HG03575 (cell line): ENCODE measurements at regions not wholly inside any gene's neighbourhood (a gene's known extent, or its start where the extent isn't known, plus 50 kb on each side); places are given as distances from the start of the nearest gene placed in this dataset.
"Not testable (repeated sequence)": the region's sequence is repeated elsewhere in the genome, so short reads cannot be mapped to it uniquely, and the experiment has no call there.

Experiments used
- ATAC-seq: cut with Tn5 transposase; IDR thresholded peaks from one replicate; pipeline ENCODE4 v1.9.1; 2021; ENCODE audit not compliant: unreplicated experiment, insufficient number of reproducible peaks, low FRiP score; ENCODE audit errors: extremely low read depth

- no peak for ATAC-seq
These were observed 89.0 kb downstream of the NAF1 start for GRCh38 chr4:163077680-163078079.

DNA sequence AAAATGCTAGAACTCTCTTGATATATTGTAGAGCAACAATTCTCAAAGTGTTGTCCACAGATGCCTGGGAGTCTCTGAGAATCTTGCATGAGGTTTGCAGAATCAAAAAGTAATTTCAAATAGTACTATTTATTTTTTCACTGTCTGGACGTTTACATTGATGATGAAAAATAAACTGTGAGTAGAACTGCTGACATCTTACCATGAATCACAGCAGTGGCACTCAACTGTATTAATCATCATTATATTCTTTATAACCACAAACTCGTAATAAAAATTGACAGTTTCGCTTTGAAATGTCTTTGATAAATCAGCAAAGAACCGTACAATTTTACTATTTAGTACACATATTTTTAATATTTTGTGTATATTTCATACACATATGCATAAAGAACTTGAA, 94.5 kb downstream of the NAF1 start:
- no peak for ATAC-seq

- no peak for ATAC-seq
These were observed 95.4 kb downstream of the NAF1 start for GRCh38 chr4:163071308-163071707.

DNA sequence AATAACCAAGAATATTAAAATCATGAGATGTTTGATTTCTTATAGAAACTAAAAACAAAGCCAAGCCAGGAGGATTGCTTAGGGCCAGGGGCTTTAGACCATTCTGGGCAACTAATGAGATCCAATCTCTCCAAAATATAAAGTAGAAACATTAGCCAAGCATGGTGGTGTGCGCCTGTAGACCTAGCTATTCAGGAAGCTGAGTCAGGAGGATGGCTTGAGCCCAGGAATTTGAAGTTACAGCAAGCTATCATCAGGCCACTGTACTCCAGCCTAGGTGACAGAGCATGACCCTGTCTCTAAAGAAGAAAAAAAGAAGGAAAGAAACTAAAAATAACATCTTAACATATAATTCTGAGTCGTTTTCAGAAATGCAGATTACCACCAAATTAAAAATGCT, 96.7 kb downstream of the NAF1 start:
- ATAC-seq = no peak

DNA sequence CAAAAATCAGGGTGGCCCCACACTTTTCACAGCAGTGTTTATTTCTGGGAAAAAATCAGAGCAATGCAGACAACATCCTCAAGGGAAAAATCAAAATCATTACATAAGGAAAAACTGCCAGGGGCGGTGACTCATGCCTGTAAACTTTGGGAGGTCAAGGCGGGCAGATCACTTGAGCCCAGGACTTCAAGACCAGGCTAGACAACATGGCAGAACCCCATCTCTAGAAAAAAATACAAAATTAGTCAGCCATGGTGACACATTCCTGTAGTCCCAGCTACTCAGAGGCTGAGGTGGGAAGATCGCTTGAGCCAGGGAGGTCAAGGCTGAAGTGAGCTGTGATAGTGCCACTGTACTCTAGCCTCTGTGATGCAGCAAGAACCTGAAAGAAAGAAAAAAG, 102.8 kb downstream of the NAF1 start:
- ATAC-seq = no peak

- ATAC-seq = peak; percentile 62
These were observed 118.2 kb downstream of the NAF1 start for GRCh38 chr4:163048447-163048846.

- ATAC-seq = no peak
These were observed 124.4 kb downstream of the NAF1 start for GRCh38 chr4:163042306-163042705.

DNA sequence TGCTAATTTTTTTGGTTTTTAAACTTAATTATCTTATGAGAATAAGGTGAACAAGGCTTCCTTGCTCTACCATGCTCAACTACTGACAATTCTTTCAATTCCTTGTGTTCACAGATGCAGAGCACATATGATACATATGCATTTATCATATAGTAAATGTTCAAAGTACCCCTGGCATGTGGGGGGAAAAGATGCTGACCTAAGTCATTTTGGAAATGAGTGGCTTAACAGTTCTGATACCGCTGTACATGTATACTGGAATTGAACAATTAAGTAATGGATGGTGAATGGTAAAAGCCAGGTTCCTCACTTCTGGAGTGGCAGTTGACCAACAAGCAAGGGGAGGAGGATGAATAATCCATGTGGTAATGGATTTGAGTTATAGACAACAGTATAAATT, 149.6 kb downstream of the NAF1 start:
- no peak for ATAC-seq

DNA sequence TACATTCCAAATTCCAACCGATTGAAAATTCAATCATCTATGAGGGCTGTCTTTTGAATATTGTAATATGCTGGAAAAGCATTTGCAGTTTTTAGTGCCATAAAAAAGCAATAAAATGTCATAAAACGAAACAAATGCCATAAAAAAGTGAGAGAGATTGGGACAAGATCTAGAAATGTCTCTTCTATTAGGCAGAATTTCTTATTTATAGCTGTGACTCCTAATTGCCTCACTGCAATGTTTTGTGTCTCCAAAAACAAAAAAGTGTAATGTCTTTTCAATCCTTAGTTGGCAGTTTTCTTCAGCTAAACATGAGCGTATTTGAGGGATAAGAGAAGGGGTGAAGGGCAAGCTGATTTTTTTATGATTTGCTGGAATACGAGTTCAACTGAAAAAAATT, 153.9 kb downstream of the NAF1 start:
- no peak for ATAC-seq

- ATAC-seq = no peak
These were observed 162.7 kb downstream of the NAF1 start for GRCh38 chr4:163003979-163004378.

- no peak for ATAC-seq
These were observed 178.2 kb downstream of the NAF1 start for GRCh38 chr4:162988530-162988929.

DNA sequence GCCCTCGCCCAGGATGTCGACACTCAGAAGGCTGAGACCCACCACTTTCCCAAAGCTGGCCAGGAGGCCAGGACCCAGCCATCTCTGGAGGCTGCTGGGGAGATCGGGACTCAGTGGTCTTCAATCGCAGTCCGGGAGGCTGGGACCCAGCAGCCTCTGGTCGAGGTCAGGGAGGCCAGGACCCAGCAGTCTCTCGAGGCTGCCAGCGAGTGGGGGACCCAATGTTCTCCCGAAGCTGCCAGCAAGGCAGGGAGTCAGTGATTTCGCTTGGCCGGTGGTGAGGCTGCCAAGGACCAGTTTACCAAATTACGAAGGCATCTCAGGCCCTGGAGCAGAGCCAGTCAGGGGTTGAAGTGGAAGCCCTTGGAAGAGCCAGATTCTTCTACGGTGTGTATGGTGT, 181.6 kb downstream of the NAF1 start:
- ATAC-seq = no peak

DNA sequence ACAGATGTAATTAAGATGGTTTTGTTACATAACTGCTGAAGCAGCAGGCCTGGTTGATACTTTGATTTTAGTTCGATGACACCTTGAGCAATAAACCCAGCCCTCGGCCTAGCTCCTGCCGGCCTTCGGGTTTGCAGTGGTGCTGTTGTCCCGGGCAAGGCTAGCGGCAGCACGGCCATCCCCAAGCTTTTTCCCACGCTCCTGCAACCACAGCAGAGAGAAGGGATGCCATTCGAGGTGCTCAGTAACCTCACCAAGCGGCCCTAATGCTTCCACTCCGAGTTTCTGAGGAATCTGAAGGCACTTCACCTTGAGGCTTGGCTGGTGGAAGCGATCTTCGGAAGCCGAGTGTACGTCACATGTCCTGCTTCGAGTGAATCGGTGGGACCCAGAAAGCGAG, 182.1 kb downstream of the NAF1 start:
- ATAC-seq = no peak

GRCh38 chr4:162981823-162982222, 184.9 kb downstream of the NAF1 start:
- no peak for ATAC-seq

DNA sequence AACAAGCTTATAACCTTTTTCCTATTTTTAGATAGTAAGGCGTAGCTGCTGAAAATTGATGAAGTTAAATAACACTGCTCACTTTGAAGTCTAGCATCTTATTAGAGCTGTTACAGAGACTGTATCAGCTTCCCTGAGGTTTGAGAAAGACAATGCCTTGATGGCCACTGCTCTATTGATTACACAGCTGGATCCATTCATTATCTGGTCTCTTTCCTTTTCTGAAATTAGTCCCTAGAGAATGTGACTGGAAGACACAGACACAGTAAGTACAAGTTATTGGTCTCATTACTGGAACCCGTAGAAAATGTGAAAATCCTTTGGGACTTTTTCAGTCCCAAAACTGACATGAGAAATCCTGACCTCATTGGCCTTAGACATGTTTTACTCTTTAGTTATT, 188.3 kb downstream of the NAF1 start:
- no peak for ATAC-seq

DNA sequence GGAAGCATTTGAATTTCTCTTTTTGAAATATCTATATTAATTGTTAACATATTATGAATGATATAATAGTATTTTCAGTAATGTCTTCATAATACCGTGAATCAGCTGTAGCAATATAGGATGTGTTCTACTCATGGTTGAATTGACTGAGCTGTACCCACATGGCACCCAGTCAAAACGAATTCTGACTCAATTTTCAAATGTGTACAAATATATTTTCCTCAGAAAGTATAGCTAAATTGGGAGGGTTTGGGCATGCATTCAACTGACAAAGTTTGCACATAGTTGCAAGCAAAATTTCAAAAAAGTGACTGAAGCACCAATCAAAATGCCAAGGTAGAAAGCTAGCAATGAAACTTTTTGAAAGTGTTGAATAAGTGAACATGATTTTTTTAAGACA, 188.9 kb downstream of the NAF1 start:
- ATAC-seq = no peak

GRCh38 chr4:162972661-162973330, 193.9 kb downstream of the NAF1 start:
- no peak for ATAC-seq

- ATAC-seq = no peak
These were observed 197.5 kb downstream of the NAF1 start for GRCh38 chr4:162969194-162969593.

DNA sequence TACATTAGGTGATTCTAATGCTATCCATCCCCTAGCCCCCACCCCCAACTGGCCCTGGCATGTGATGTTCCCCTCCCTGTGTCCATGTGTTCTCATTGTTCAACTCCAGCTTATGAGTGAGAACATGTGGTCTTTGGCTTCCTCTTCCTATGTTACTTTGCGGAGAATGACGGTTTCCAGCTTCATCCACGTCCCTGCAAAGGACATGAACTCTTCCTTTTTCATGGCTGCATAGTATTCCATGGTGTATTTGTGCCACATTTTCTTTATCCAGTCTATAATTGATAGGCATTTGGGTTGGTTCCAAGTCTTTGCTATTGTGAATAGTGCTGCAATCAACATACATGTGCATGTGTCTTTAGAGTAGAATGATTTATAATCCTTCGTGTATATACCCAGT, 200.7 kb downstream of the NAF1 start:
- ATAC-seq = not testable (repeated sequence)

DNA sequence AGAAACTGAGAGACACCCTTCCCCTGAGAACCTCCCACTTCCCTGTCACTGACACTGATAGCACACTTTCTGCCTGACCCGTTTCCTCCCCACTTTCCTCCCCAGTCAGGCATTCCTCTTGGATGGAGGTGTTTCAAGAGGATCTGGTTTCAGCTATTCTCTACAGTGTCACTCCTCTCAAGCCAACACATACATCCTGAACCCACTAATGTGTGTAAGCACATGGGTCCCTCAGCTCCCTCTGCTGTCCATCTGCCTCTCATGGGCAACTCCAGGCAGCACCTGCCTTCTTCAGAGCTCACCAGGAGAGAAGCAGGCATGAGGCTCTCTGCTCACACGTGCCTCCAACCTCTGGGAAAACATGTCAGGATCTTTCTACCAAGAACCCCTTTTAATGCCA, 207.6 kb downstream of the NAF1 start:
- ATAC-seq = no peak

DNA sequence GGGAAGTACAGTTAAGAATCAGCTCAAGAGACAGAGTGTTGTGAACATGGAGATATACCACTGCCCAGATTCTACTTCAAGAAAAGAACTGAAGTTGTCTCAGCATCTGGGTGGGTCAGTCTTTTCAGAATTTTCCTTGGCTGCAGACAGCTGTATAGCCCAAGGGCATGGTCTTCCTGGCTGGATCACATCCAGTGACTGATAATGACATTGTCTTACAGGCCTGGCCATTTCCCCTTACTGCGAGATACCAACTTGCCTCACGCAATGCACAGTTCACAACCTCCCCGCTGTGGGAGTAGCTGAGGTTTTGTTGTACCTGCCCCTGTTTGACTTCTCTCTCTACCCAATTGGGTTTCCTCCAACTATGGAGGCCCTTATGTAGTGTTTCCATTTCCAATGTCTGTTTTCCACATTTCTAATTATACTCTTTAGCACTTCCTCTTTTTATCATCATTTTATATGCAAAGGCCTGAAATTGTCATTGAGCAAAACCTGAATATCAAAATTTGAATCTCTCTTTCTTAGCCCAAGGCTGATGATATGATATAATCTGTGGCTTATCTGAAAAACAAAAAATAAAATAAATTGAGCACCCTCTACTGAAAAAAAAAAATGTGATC, 209.1 kb downstream of the NAF1 start:
- no peak for ATAC-seq
